NCI-H187 (cell line): ENCODE measurements at regions not wholly inside any gene's neighbourhood (a gene's known extent, or its start where the extent isn't known, plus 50 kb on each side); places are given as distances from the start of the nearest gene placed in this dataset.
"Not testable (repeated sequence)": the region's sequence is repeated elsewhere in the genome, so short reads cannot be mapped to it uniquely, and the experiment has no call there.

ENCODE experiments used
- DNase-seq, 2 experiments: peaks; one replicate each; lab custom pipeline; 2025; lab: John Stamatoyannopoulos, UW

DNA sequence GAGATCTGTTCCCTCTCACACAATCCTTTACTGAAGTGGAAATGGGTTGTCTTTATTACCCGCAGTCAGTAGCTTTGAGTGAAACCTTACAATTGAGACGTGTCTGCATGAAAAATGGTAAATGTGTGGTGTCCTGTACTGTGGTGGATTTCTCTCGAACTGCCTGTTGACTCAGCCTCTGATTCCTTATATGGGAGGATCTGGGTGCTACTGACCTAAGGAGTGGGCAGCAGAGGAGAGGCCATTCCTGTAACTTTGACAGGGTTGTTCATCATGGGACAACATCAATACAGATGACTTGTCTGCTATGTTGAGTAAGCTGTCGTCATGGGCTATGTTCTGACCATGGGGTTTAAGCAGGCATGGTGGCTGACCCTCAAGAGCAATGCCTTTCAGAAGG lies 159.6 kb upstream of the WDR1 start:
- DNase-seq = no peak

GRCh38 chr4:10275696-10276095 lies 159.1 kb upstream of the WDR1 start:
- peak in 1 of 2 experiments; percentile 25 for DNase-seq

GRCh38 chr4:10273030-10273429 lies 156.4 kb upstream of the WDR1 start:
- DNase-seq = no peak

DNA sequence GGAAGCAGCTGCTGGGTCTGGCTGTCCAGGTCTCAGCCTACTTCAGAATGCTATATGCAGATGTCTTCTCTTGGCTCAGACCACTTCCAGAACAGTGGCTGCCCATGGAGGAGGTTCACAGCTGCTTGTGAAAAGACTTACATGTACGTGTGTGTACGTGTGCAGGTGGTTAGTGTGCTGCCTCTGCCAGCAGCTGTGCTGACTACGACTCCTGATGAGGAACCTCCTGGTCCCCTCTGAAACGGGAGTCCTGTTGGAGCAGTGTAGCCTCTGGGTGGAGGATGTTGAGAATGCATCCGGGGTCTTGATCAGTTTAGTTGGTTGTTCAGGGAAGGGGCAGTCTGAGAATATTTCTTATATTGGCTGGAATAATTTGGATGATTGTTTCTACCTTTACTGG lies 155.9 kb upstream of the WDR1 start:
- no peak for DNase-seq

GRCh38 chr4:10267066-10267465 lies 150.5 kb upstream of the WDR1 start:
- no peak for DNase-seq

DNA sequence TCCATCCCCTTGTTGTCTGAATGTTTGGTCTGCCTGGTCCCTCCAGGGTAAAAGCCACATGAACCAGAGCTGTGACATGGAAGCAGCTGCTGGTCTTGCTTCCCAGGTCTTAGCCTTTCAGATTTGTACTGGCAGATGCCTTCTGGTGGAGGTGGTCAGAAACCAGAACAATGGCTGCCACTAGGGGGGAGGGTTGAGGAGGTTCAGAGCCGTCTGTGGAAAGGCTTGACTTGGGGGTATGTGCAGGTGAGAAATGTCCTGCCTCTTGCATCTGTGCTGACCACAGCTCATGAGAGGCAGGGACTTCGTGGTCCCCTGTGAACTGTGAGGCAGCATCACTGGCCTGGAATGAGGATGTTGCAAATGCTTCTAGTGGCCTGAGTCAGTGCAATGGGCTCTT lies 144.2 kb upstream of the WDR1 start:
- no peak for DNase-seq

DNA sequence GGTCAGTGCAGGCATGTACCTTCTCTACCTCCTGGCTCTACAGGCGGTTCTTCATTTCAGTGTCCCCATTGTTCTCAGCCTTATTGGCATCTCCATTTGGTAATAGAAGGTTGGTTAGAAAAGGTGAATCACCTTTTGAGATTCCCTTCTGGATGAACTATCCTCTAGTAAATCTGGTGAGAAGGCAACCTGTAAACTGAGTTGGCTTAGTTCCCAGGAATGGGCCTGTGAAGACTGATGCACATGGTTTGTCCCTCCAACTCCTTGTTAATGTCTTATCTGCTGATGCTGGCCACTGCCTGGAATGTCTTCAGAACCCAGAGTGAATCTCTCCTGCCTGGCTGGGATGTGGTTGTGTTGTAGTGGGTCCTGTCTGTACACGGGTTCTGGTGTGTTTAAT lies 143.4 kb upstream of the WDR1 start:
- no peak for DNase-seq

- DNase-seq = no peak
These were observed 139.6 kb upstream of the WDR1 start for GRCh38 chr4:10256203-10256602.

DNA sequence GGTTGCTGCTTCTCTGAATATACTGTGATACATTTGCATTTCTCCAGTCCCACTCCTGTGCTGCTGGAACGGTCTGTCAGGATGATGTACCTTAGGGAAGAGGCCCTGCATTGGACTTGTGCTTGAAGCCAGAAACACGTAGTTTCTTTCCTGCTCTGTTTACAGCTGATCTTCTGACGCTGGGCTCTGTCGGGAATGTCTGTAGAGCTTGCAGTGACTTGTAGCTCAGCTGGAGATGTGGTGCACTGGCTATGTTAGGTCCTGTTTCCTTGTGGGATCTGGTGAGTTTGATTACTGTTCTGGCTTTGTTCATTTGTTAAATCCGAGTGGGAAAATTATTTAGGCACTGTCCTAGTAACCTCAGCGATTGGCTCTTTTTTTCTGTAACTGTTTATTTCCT lies 137.2 kb upstream of the WDR1 start:
- no peak for DNase-seq

GRCh38 chr4:10245751-10246150 lies 129.2 kb upstream of the WDR1 start:
- no peak for DNase-seq

GRCh38 chr4:10243856-10244255 lies 127.3 kb upstream of the WDR1 start:
- DNase-seq = no peak

- no peak for DNase-seq
These were observed 124.1 kb upstream of the WDR1 start for GRCh38 chr4:10240691-10241090.

- no peak for DNase-seq
These were observed 123.5 kb upstream of the WDR1 start for GRCh38 chr4:10239982-10240654.

DNA sequence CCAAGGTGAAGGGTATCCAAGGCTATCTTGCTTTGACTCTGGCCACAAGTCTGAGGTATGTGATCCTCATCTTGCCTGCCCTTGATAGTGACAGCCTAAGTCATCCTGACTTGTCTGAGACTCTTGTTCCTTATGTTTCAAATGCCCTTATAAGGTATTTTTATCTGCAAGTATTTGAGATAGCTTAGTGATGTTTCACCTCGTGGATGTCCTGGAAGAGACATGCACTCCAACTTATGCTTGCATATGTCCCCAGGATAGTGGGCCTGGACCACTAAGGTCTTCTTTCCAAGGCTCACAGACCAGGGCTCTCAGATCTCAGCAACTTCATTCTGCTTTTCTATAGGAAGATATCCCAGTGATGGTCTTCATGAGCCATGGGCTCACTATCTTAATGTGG lies 120.5 kb upstream of the WDR1 start:
- no peak for DNase-seq

DNA sequence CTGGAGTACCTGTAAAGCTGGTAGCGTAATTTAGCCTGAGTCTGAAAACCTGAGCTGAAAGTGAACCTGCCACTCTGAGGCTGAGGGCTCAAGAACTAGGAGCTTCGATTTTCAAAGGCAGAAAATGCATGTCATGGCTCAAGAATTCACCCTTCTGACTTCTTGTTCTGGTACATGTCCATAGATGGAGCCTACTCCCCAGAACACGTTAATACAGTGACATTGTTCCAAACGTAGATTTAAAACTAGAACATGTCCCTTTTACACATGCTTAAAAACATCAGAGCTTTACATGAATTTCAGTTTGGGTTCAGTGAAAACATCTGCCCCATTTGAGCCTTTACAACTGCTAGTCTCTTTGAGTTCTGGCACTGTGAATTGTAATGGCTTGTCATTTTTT lies 115.5 kb upstream of the WDR1 start:
- DNase-seq = no peak

- DNase-seq = no peak
These were observed 110.2 kb upstream of the WDR1 start for GRCh38 chr4:10226756-10227155.

DNA sequence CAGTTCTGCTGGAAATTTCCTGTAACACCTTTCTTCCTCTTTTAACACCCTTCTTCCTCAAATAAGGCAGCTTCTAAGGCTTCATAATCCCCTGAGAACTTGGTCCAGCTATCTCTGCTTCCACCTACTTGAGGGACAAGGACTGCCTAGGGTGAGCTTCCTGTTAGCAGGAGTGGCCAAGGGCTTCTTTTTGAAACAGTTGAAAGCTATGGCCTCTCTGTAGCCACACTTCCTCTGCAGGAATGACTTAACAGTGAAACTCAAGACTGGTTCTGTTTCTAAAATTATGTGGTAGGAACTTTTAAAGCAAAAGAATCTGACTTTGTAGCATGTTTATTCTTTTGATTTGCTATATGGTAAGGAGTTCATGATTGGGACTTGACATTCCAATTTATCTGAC lies 108.5 kb upstream of the WDR1 start:
- no peak for DNase-seq

GRCh38 chr4:10223782-10224181 lies 107.2 kb upstream of the WDR1 start:
- DNase-seq = no peak

DNA sequence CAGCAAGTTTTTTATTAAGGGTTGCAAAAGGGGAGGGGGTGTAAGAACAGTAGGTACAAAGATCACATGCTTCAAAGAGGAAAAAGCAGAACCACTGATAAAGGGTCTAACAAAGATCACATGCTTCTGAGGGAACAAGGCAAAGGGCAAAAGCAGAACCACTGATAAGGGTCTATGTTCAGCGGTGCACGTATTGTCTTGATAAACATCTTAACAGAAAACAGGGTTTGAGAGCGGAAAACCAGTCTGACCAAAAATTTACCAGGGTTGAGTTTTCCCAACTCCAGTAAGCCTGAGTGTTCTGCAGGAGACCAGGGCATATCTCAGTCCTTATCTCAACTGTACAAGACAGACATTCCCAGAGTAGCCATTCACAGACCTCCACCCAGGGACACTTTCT lies 96.9 kb upstream of the WDR1 start:
- DNase-seq = not testable (repeated sequence)

- no peak for DNase-seq
These were observed 96.3 kb upstream of the WDR1 start for GRCh38 chr4:10212901-10213300.

DNA sequence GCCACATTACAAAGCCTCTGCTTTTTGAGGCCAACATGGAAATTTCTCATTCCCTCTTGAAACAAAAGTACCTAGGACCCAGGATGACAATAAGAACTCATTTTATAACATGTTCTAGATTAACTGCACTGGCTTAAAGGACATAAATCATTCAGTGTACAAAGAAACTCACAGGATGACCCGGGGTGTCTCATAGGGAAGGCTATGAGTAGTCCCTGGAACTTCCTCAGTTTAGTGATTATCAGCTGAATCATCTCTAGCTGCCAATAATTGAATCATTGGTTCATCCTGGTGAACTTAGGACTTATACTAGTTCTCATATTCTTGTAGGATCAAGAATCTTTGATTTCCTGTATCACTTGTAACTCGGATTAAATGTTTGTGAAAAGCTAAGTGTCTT lies 95.8 kb upstream of the WDR1 start:
- DNase-seq = no peak

DNA sequence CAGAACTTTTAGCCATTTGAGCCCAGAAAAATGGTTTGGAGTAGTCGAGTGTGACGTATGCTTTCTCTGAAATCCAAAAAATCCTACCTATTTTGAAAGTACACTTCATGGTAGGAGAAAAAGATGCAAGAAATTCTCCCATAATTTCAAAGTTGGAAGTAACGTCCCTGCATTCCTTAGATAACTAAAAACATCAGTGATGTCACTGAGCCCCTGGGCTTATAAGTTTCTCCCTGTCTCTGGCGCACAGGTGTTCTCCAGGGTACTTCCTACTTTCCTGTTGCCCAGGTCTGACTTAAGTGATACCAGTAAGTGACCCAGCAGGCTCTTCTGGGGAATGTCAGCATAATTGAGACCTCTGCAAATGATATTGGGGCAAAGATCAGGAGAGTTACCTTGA lies 90.5 kb upstream of the WDR1 start:
- DNase-seq = no peak

DNA sequence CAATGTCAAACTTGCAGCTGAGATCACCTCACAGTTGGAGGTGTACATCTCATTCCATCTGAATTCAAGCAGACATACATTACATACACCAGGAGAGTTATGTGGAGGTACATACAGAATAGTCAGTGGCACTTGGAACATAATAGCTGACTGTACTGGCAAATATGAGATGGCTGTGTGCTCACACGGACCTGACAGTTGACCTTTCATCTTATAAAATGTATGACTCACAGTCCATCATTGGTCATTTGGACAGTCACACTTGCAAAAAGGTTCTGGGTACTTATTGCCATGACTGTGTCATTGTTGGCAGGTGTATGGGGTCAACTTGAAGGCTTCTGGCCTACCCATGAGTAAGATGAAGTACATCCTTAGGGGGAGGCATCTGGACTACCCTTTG lies 88.6 kb upstream of the WDR1 start:
- no peak for DNase-seq

- DNase-seq = no peak
These were observed 87.9 kb upstream of the WDR1 start for GRCh38 chr4:10204401-10205058.
